ENCODE measurements at regions not wholly inside any gene's neighbourhood (a gene's known extent, or its start where the extent isn't known, plus 50 kb on each side); places are given as distances from the start of the nearest gene placed in this dataset.

GRCh38 chr7:35537067-35538023 lies 157.6 kb downstream of the HERPUD2 start (continued):
- peak; percentile 58; the same call in 1 of the 2 replicates for TF ChIP-seq YY1 (IDR thresholded peaks at IDR 0.05; ENCODE audit: low read depth, low read length)
- TF ChIP-seq E2F8 (IDR thresholded peaks at IDR 0.05; ENCODE audit: low read depth, partially characterized antibody), result no peak
- TF ChIP-seq NBN (IDR thresholded peaks at IDR 0.05), result no peak
- no peak for TF ChIP-seq ASH2L (IDR thresholded peaks at IDR 0.05; ENCODE audit: borderline replicate concordance, low read depth)
- peak; percentile 10; the same call in 1 of the 2 replicates for TF ChIP-seq PAX5 (IDR thresholded peaks at IDR 0.05; ENCODE audit: borderline replicate concordance, low read depth, low read length)
- no peak for TF ChIP-seq CEBPB (IDR thresholded peaks at IDR 0.05; ENCODE audit: borderline replicate concordance in 1 of 2, low read depth in 2 of 2, low read length in 2 of 2)
- no peak for TF ChIP-seq RB1 (IDR thresholded peaks at IDR 0.05; ENCODE audit: borderline replicate concordance)
- no peak for TF ChIP-seq ZNF687 (IDR thresholded peaks at IDR 0.05)
- no peak for TF ChIP-seq CREB1 (IDR thresholded peaks at IDR 0.05; ENCODE audit: low read depth)
- TF ChIP-seq HSF1 (IDR thresholded peaks at IDR 0.05; ENCODE audit: low read depth, low read length), result no peak
- no peak for TF ChIP-seq ZSCAN29 (IDR thresholded peaks at IDR 0.05)

All from GM12878 (cell line).